GM12873 (cell line): ENCODE measurements at regions not wholly inside any gene's neighbourhood (a gene's known extent, or its start where the extent isn't known, plus 50 kb on each side); places are given as distances from the start of the nearest gene placed in this dataset.

Experiments used
- CTCF ChIP-seq: IDR thresholded peaks from 2 replicates; pipeline ENCODE4 v1.5.1; 2012; ENCODE audit warnings: low read depth, mild to moderate bottlenecking, moderate library complexity, low read length, control low read depth; ENCODE audit not compliant: insufficient read depth; ENCODE audit errors: missing control alignments

DNA sequence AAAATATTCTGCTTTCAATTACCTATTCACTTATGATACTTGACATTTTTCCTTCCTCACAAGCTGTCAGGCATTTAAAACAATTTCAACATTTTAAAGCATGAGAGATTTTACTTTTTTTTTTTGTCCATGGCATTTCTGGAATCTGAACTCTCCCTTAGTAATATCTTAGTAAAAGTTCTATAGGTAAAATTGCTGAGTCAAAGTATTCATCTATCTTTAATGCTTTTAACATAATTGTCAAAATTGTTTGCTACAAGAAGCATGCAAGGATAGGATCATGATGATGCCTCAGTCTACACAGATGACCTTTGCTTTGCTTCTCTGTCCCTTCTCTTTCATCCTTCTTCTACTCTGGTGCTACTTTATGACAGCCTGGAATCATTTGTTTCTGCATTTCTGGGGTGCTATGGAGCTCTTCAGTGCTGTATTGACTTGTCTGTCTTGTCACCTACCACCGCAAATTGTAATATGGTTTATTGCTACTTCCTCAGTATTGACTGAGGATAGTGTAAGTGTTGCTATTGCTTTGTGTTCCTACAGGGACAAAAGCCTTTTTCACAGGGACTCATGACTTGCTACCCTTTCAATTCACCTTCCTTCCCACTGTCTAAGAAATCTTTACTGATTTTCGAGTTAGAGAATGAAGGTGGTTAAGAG is 589.8 kb upstream of the ATP2B1 start:
- no peak for TF ChIP-seq CTCF

DNA sequence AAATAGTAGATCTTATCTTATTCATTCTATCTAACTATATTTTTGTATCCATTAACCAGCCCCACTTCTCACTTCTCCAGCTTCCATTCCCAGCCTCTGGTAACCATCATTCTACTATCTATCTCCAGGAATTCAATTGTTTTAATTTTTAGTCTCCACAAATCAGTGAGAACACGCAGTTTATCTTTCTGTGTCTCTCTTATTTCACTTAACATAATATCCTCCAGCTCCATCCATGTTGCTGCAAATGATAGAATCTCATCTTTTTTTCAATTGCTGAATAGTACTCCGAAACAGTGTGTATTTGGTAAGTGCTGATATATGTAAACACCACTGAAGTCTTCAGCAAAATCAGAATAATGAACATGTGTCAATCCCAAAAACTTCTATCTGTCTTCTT is 587.2 kb upstream of the ATP2B1 start:
- TF ChIP-seq CTCF: no peak

DNA sequence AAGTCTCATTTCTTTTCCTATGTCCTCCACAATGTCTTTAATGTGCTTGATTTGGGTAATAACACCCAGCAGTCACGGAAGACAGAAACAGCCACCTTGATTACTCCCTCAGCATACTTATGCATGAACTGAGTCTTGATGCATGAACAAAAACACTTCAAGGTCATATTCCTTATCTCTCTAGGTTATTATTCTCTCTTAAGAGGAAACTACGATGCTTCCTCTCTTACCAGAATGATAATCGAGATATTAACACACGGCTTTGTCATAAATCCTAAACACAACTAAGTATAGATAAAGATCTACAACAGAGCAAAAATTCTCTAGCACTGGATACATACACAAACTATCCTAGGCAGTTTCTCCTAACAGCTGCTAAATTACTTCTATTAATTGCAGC is 583.5 kb upstream of the ATP2B1 start:
- TF ChIP-seq CTCF: no peak

GRCh38 chr12:90290980-90291975 is 582.6 kb upstream of the ATP2B1 start:
- TF ChIP-seq CTCF: no peak

DNA sequence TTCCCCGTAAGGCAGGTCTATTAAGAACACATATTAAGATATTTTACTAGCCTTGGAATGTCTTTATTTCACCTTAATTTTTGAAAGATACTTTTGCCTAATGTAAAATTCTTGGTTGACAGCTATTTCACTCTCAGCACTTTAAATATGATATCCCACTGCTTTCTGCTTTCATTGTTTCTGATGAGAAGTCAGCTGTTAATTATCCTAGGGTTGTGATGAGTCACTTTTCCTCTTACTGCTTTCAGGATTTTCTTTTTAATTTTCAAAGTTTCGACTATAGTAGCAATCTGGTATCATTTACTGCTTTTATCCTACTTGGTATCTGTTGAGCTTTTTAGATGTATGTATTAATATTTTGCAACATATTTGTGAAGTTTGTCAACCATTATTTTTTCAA is 578.9 kb upstream of the ATP2B1 start:
- TF ChIP-seq CTCF: no peak

DNA sequence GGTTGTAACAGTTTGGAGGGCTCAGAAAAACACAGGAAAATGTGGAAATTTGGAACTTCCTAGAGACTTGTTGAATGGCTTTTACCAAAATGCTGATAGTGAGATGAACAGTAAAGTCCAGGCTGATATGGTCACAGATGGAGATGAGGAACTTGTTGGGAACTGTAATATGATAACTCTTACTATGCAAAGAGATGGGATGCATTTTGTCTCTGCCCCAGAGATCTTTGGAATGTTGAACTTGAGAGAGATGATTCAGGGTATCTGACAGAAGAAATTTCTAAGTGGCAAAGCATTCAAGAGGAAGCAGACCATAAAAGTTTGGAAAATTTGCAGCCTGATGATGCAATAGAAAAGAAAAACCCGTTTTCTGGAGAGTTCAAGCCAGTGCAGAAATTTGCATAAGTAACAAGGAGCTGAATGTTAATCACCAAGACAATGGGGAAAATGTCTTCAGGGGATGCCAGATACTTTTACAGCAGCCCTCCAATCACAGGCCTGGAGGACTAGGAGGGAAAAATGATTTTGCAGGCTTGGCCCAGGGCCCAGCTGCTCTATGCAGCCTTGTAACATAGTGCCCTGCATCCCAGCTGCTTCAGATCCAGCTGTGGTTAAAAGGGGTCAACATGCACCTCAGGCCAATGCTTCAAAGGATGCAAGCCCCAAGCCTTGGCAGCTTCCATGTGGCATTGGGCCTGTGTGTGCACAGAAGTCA is 572.7 kb upstream of the ATP2B1 start:
- no peak for TF ChIP-seq CTCF
